HG02884 (cell line): ENCODE measurements at regions not wholly inside any gene's neighbourhood (a gene's known extent, or its start where the extent isn't known, plus 50 kb on each side); places are given as distances from the start of the nearest gene placed in this dataset.

ENCODE experiments used
- ATAC-seq: cut with Tn5 transposase; IDR thresholded peaks from one replicate; pipeline ENCODE4 v1.9.1; 2021; ENCODE audit warnings: mild to moderate bottlenecking, moderate library complexity; ENCODE audit not compliant: unreplicated experiment

DNA sequence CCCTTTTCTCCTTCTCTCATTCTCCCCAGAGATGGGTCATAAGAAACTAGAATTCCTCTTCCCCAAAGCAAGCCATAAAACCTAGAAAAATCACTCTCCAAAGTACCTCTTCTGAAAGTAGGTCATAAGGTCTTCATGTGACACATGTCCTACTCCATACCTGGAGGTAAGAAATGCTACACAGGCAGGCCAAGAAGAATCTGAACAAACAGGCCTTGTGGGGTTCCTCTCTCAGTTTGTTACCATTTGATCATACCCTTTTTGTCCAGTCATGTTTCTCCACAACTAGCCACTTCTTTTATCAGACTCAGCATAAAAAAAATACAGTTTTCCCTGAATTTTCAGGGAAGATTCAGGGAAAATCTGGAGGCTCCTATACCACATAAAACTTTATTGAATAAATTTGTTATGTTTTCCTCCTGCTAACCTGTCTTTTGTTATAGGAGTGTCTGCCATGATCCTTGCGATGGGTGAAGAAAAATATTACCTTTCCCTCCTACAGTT lies 134.4 kb upstream of the LMO4 start:
- ATAC-seq = no peak

DNA sequence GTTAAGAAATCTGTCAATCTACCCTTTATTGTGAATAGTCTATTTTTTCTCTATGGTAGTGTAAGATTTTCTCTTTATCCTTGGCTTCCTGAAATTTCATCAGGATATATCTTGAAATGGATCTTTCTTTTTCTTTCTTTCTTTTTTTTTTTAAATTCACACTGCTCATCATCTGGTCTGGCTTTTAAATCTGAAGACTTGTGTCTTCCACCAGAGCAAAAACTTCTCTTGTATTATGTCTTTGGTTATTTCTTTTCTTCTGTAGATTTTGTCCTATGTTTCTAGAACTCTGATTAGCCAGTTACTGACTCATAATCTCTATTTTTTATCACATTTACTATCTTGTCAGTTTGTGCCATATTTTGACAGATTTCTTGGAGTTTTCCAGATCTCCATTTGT lies 133.8 kb upstream of the LMO4 start:
- no peak for ATAC-seq

GRCh38 chr1:87196110-87196827 lies 132.4 kb upstream of the LMO4 start:
- no peak for ATAC-seq

DNA sequence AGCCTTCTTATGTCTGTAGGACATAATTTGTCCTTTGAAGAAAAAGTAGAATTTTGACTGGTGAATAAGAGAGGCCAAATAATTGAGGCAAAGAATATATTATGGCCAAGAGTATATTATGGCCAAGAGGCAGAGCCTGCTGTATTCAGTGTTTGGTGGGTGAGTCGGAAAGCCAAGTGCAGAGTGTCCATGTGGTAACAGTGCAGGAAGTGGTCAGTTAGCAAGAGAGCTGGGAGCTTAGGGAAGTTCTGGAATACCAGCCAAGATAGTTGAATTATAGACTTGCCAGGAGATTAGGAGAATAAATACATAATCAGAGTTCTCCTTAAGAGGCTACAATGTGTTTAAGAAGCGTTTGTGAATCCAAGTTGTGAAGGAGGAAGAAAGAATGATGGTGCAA lies 131.5 kb upstream of the LMO4 start:
- no peak for ATAC-seq

DNA sequence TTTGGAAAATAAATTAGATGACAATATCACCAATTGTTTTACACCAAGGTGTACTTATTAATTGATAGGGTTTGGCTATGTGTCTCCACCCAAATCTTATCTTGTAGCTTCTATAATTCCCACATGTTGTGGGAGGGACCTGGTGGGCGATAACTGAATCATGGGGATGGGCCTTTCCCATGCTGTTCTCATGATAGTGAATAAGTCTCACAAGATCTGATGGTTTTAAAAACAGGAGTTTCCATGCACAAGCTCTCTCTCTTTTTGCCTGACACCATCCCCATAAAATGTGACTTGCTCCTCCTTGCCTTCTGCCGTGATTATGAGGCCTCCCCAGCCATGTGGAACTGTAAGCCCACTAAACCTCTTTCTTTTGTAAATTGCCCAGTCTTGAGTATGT lies 131.0 kb upstream of the LMO4 start:
- ATAC-seq = no peak

DNA sequence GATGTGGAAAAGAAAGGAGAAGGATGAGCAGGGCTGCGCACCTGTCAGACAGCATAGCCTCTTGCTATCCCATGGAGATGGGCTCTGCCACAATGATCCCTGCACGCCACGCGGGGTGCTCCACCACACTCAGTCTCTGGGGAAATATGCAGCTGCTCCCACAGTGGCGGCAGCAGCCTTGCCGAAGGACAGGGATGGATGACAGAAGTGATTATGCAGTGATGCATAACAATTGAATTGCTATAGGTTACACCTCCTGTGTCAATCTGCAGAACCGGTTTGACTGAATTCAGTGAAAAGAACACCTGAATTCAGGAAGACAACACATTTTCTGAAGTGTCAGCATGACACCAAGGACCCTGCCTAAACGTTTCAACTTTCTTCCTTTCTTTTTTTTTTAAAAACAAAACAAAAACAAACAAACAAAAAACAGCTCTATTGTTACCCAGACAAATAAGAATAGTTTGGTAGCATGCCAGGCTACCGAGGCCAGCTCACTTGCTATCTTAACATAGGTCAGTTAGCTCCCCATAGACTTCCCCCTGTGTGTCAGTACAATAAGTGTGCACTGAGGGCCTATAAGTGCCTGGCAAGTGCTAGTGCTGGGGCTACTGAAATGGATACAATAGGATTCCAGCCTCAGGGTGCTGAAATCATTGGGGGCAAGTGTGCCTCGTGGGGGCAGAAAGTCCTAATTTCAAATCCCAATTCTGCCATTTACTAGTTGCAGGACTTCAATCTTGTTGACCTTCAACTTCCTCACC lies 127.6 kb upstream of the LMO4 start:
- ATAC-seq = no peak

- ATAC-seq = no peak
Measured at GRCh38 chr1:87201768-87202167, 126.9 kb upstream of the LMO4 start.

DNA sequence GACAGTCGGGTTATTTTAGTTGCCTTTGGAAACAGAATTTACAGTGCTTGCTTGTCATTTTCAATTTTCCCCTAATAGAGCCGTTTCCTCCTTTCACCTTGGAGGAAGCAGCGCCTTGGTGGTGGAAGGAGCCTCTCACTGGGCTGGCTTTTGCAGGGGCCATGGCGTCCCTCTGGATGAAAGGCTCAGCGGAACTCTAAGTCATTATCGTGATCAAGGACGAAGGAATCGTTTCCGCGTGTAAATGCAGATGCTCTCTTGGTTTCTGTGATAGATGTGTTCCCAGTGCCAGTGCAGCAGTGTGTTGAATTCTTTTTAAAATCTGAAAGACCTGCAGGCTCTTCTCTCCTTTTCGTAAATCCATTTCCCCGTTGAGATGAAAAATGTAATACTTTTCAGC lies 126.2 kb upstream of the LMO4 start:
- no peak for ATAC-seq

DNA sequence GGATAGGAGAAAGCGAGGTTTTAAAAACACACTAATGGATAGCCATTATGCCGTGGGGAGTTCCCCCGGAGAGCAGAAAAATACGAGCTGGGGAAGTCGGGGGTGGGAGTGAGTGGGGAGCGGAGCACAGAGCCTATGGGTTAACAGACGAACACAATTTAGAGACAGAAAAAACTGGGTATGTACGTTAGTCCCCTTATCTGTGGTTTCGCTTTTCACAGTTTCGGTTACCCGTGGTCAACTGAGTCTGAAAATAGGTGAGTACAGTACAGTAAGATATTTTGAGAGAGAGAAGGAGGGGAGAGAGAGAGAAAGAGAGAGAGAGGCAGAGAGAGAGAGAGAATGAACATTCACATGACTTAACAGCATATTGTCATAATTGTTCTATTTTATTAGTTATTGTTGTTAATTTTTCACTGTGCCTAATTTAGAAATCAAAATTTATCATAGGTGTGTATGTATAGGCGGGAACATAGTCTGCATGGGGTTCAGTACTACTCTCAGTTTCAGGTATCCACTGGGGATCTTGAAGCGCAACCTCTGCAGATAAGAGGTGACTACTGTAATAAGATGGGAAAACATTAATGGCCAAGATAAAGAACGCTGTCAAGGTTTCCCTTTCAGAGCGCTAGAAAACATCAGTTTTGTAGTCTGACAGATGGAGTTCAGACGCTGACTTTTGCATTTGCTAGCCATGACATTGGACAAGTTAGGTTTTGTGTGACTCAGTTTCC lies 125.6 kb upstream of the LMO4 start:
- peak; percentile 98 for ATAC-seq

- ATAC-seq = no peak
Measured at GRCh38 chr1:87203904-87204303, 124.8 kb upstream of the LMO4 start.

DNA sequence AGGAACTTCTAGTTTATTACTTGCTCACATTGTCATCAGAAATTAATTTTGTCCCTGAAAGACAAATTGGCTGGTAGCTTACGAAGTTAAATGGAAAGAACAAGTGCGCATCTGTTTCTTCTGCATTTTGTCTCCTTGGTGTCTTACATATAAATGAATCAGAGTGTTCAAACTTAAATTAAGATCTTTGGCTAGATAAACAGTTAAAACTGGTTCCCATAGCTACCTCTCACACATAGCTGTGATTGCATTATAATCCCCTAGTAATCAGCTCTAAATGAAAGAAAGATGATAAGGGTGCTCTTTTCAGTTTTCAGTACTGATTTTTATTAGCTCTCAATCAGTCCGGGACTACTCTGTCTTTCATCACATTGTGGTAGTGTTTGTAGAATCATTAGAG lies 124.2 kb upstream of the LMO4 start:
- no peak for ATAC-seq

DNA sequence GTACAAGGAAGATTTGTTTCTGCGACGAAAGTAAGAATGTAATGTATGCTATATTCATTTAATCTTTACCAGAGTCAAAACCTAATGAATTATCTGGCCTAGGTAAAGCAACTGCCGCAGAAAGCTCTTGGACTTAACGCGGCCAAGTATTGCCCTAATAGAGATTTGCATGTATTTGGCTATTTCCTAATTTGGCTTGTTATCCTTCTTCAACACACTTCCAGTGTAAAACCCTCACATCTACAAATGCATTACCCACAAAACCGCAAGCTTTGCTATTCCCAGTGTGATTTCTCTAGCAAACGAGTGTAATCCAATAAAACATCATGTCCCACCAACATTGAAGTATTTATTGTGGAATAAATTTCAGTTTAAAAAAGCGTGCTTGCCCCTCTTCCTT lies 123.8 kb upstream of the LMO4 start:
- no peak for ATAC-seq

DNA sequence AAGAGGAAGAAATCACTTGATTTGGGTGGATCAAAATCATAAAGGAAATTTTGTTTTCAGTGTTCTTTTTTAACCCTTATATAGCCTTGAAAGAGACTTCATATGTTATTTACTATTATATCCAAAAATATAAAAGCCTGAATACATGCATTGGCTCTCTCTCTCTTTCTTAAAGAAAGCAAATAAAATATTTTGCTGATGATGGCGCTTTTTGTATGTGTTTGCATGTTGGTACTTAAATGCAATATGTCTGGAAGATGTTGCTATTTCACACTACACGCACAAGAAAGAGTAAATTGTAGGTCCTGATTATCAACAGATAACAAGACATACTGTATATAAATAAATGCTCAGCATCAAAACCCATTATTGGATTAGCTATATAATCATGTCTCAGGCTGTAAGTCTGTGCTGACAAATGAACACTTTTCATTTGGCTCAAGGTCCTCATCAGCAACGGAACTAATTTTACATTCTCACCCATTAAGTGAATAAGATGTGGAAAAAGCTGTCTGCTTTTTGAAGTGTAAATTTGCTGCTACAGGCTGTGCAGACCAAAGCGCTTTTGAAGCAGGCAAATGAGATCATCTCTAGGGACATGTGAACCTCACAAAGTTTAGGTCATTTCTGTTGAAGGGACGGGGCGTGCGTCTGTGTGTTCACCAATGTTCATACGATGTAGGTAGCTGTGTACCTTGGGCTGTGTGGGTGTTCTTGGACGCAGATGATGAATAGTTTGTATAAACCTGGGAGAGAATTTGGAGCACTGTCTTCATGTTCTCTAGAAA lies 122.4 kb upstream of the LMO4 start:
- ATAC-seq = no peak

DNA sequence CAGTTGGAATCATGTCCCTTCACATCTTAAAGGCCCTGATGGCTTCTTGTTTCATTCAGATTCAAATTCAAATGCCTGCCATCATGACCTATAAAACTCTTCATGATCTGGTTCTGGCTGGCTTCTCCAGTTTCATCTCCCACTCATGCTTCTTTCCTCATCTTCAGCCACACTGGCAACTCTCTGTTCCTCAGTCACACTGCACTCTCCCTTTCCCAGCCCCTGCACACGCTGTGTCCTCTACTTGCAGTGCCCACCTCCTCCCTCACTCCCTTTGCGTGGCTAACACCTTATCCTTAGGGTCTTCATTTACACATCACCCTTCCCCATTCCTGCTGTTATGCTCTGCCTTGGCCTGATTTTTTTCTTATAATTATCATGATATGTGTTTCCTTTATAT lies 120.6 kb upstream of the LMO4 start:
- ATAC-seq = no peak

DNA sequence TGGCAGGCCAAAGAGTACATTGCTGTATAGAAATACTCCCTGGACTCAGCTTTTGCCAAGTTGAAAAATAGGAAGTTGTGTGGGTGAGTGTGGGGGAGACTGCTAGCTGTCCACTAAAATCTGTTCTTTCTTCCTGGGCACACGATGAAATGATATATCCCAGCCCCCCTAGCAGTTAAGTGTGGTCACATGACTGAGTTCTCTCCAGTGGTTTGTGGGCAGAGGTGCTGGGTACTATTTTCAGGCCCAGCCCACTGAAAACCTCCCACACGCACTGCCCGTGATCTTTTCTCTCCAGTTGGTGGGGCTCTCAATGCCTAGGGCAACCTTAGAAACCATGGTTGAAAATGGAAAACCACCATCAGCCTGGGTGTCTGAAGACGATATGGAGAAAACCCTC lies 119.7 kb upstream of the LMO4 start:
- ATAC-seq = no peak

- no peak for ATAC-seq
Measured at GRCh38 chr1:87210151-87210550, 118.5 kb upstream of the LMO4 start.

DNA sequence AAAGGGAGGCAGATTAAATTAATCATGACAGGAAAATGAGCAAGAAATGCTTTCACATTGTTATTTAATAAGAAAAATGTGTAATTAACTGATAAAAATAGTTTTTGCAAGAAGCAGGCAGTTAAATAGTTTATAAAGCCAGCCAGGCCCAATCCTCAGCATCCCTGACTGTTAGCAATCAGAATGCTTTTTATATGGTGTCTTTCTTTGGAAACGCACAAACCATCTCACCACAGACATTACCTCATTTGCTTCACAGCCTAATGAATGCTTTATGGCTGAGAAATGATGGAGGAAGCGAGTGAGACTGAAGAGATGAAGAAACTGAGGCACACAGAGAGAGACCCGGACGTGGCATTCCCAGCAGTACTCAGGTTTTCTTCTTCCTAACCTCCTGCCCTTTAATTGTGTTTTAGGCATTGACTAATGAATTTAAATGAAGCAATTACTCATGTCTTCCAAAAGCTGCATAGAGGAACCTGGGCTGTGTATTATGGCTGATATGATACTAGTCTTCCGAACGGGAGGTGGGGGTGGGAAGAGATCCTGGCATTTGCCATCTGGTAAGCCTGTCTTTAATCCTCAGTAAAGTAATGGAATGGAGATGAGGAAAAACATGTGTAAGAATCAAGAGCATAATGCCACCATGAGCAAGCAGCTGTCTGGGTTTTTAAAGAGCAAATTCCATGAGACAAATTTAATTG lies 116.1 kb upstream of the LMO4 start:
- ATAC-seq = no peak

- ATAC-seq = no peak
Measured at GRCh38 chr1:87213135-87213515, 115.6 kb upstream of the LMO4 start.

DNA sequence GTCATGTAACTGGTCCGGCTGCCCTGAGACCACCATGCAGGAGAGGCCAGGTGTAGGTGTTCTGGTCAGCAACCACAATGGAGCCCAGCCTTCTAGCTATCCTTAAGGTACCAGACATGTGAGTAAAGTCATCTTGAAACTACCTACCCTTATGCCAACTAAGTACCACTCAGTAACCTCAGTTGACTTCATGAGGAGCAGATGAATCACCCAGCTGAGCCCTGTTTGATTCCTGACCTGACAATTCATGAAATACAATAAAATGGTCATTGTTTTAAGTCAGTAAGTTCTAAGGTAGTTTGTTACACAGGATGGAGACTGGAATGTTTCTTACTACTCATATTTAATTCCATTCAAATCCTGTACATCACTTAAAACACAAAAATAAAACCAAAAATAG lies 113.1 kb upstream of the LMO4 start:
- no peak for ATAC-seq

DNA sequence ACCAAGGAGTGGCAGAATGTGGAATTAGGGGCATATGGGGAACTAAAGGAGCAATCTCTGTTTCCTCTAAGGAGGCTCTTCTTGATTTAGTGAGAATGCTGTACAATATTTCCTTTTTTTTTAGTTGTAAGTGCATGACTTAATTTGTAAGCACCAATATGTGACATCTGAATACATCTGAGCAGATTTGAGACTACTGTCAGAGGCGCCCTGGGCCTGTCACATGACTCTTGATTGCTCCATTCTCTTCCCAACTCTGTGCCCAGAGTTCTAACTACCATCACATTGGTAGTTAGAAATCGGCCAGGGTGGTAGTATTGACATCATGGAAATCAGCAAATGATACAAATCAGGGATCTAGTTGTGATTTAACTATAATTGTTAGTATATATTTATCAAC lies 110.1 kb upstream of the LMO4 start:
- ATAC-seq = no peak
